ENCODE measurements at regions not wholly inside any gene's neighbourhood (a gene's known extent, or its start where the extent isn't known, plus 50 kb on each side); places are given as distances from the start of the nearest gene placed in this dataset.

DNA sequence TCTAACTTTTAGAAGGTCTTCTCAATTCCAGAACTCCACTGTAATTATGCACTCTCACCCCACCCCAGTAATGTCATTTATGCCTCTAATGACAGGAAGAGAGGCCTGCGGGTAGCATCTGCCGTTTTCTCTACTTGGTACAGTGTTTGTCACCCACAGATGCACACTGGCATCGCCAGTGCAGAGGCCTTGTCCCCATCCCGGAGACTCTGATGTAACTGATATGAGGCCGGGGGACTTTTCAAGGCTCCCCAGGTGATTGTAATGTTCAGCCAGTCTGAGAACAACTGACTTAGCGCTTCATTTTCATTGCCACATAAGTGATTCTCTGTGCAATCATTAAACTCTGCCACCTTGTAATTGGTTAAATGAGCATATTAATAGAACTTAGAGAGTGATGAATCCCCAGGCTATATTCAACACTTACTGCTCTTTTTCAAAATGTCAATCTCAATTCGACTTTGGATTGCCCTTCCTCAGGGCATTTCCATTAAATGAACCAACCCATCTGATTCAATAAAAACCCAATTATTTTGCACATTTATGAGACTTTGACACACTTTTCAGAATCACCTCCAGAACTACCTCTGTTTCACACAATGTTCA, 113.2 kb downstream of the HERPUD2 start:
- no peak for DNase-seq (ENCODE audit: extremely low read depth in 1 of 2, low read depth in 1 of 2)

GRCh38 chr7:35576031-35576573, 118.8 kb downstream of the HERPUD2 start:
- DNase-seq (ENCODE audit: extremely low read depth in 1 of 2, low read depth in 1 of 2): no peak

DNA sequence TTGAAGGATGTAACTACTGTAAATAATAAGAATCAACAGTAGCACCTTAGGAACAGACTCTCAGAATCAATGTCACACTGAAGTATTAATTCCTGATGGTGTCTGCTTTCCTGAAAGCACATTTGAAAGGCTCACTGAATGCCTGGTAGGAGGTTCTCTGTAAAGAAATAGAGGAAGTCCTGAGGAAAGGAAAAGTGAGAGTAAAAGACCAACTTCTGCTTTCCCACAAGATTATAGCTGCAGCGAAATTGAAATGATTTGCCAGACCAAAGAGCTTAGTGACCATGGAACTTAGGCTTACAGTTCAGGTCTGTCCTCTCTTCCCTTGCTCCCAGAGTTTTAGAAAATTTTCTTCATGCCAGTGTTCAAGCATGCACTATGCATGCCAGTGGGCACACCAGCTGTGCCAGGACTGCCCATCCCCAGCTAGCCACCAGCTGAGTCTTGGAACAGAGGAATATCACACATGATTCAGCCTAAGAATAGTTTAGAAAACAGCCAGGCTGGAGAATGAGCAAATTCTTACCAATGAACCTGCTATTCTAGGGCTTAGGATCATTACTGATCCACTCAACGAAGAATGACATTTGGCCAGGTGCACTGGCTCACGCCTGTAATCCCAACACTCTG, 123.2 kb downstream of the HERPUD2 start:
- DNase-seq (ENCODE audit: extremely low read depth in 1 of 2, low read depth in 1 of 2): no peak

- no peak for DNase-seq (ENCODE audit: extremely low read depth in 1 of 2, low read depth in 1 of 2)
Measured at GRCh38 chr7:35570937-35571336, 124.0 kb downstream of the HERPUD2 start.

- no peak for DNase-seq (ENCODE audit: extremely low read depth in 1 of 2, low read depth in 1 of 2)
Measured at GRCh38 chr7:35565927-35566326, 129.0 kb downstream of the HERPUD2 start.

- DNase-seq (ENCODE audit: extremely low read depth in 1 of 2, low read depth in 1 of 2): no peak
Measured at GRCh38 chr7:35558841-35559240, 136.1 kb downstream of the HERPUD2 start.

DNA sequence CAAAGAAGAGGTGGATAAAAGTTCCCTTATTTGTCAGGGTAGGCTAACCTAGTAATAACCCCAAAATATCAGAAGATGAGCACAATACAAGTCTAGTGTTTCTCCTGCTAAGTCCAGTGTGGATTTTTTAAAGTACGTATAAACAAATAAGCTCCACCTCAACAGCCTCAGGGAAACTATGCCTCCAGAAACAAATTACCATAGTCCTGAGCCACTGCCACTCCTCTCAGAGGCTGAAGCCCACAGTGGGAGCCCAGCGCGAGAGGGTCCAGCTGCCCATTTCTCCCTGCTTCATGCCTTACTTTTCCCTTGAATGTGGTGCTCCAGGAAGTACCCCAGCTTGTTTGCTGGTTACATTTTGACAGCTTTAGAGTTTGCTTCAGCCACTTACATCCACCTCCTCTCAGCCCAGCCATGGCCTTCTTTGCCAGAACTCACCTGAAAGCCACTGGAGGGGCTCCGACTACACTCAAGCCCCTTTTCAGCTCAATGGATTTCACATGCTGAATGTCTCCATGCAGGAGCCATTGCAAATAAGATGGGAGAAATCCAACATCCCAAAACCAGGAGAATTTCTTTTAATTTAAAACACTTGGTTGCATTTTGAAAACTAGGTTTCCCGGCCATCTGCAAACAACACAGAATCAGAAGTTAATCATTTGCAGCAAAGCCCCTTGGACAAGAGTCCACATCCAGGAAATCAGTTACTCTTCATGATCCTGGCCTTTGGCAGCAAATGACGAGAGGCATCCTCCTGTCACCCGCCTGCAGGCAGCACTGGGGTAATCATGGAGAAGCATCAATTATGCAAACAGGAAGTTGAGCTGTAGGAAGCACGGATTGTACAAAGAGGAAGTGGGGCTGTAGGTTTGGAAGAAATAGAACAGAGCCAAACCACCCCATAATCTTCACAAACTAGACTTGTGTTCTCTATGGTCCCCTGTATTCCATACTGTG, 138.1 kb downstream of the HERPUD2 start:
- DNase-seq (ENCODE audit: extremely low read depth in 1 of 2, low read depth in 1 of 2): no peak

DNA sequence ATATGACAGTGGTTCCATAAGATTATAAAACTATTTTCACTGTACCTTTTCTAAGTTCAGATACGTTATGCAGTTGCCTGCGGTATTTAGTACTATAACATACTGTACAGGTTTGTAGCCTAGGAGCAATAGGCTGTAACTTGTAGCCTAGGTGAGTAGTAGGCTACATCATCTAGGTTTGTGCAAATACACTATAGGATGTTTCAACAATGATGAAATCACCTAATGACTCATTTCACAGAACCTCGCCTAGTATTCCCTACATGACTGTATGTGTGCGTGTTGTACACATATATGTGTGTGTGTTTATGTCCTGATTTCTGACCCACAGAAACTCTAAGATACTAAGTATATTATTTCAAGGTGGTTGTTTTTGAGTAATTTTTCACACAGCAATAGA, 139.0 kb downstream of the HERPUD2 start:
- no peak for DNase-seq (ENCODE audit: extremely low read depth in 1 of 2, low read depth in 1 of 2)

- DNase-seq (ENCODE audit: extremely low read depth in 1 of 2, low read depth in 1 of 2): no peak
Measured at GRCh38 chr7:35555386-35555785, 139.5 kb downstream of the HERPUD2 start.

- no peak for DNase-seq (ENCODE audit: extremely low read depth in 1 of 2, low read depth in 1 of 2)
Measured at GRCh38 chr7:35553519-35553918, 141.4 kb downstream of the HERPUD2 start.

DNA sequence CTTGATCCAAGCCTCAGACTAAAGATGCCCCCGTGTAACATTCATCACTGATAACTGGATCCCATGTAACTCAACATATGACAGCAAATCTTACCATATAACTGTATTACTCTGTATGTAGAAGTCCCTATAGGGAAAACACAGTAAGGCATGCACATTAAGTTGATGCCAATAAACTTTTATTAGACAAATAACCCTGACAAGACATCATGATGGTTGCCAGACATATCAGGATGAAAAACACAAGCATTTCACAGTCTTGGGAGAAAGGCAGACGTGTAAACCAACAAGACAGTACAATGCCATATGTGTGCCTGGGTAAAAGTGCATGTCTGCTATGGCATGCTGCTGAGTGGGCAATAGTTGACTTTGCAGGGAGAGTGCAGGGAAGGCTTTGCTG, 142.2 kb downstream of the HERPUD2 start:
- no peak for DNase-seq (ENCODE audit: extremely low read depth in 1 of 2, low read depth in 1 of 2)

GRCh38 chr7:35551321-35552081, 143.4 kb downstream of the HERPUD2 start:
- DNase-seq (ENCODE audit: extremely low read depth in 1 of 2, low read depth in 1 of 2): no peak

DNA sequence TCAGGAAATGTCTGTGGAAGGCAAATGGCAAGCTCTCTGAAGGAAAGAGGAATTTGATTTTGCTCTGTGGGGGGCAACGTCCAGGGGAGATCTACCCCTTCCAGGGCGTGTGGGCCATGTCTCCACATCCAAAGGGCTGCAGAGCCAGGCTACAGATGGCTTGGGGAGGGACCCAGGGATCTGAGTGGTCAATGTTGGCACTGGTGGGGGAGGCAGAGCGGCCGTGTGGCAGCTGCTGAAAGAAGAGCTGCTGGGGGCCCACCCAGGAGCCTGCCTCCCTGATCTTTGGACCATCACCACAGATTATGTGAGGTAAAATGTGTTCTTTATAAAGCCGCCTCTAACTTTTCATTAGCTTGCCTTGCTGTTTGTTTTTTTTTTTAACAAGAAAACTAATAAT, 144.1 kb downstream of the HERPUD2 start:
- DNase-seq (ENCODE audit: extremely low read depth in 1 of 2, low read depth in 1 of 2): no peak

DNA sequence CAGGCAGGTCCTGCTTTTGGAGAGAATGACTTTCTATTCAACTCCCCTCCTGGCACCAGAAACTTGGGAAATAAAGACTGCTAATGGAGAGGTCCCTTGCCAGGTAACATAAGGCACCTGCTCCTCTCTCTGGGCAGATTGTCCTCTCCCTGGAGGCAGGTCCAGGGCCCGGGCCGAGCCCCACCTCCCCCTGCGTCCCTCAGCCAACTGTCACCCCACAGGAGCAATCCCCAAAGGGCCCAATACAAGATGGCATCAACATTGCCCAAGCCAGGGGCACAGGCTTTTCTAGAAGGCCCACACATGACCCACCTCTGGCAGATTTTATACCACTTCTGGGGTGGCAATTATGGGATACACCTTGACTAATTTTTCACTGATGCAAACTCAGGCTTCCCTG, 145.2 kb downstream of the HERPUD2 start:
- no peak for DNase-seq (ENCODE audit: extremely low read depth in 1 of 2, low read depth in 1 of 2)

DNA sequence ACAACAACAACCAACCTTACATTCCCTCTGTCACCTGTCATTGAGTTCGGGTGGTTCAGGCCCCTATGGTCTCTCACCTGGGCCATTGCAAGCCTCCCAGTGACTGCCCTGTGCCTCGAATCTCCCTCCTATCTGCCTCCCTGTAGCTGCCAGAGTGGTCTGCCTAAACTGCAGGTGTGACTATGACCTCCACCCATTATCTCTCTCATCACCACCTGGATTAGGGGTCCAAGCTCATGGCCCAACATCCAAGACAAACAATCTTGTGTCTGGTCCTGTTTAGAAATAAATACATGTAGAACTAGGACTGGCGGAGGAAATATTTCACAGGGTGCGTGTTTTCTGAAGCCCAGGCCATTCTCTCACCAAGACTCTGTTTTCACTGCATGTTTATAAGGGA, 146.6 kb downstream of the HERPUD2 start:
- DNase-seq (ENCODE audit: extremely low read depth in 1 of 2, low read depth in 1 of 2): no peak

DNA sequence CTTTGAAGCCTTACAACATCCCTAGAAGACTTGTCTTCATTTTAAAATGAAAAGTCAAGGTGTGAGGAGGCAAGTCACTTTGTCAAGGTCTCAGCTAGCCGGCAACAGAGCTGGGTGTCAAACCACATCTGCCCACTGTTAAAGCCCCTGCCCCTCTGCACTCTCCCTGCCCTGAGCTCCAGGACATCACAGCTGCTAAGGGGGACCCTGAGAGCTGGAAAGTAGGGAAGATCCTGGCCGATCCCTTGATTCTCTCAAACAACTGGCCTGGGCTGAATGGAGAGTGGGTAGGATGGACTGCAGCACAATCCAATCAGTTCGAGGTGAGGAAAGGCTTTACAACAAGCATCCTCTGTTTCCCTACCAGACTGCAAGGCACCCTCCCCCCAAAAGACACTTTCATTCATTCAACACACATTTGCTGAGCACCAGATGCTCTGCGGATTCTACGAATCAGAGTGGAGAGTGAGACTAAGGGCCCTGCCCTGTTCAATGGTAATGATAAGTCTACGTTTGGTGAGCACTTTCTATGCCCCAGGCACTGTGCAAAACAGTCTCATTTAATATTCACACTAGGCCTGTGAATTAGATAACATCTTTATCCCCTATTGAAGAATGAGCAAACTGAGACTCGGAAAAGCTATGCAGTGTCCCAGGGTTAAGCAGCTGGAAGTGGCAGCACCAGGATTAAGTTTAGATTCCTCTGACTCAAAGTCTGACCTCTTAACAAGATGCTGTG, 148.1 kb downstream of the HERPUD2 start:
- no peak for DNase-seq (ENCODE audit: extremely low read depth in 1 of 2, low read depth in 1 of 2)

DNA sequence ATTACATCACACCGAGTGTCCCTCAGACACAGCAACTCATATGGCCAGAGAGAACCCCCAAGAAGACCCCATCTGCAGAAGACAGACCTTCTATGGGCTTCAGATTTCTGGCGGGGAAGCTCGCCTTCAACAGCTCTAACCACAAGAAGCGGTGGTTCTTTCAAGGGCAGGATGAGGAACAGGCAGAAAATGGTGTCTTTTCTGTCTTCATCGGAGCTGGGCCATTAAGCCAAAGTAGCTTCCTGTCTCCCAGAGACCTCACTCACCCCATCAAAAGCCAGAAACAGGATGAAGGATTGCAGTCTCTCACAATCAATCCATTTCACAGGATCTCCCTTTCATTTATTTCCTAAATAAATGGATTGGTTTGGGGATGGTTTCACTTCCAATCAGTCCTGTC, 149.1 kb downstream of the HERPUD2 start:
- no peak for DNase-seq (ENCODE audit: extremely low read depth in 1 of 2, low read depth in 1 of 2)

DNA sequence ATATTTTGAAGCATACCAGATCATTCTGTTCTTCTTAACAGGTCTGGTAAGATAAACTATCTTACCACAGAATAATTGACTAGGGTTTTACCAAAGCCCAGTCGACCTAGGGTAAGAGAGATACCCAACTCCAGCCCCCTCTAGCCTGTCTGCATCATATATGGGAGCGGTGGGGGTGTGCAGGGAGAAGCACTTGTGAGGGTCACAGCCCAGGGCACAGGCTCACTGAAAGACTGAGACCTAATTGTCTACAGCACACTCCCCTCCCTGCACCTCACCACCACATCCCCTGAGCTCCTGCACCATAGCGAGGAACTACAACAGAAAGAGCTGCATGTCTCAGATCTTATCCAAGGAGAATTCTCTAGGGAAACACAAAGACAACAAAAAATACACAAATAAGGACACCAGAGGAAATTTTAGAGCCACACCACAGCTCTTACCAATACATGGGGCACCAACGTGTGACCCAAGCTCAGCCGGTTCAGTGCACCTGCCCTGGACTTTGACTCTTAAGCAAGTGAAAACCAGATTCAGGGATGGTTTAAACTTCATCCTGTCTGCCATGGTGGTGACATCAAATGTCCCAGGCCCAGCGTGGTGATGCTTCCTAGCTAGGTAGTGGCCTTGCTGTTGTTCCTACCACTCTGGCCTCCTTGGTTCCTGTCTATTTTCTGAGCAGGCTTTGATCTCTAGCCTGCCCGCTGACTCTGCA, 150.8 kb downstream of the HERPUD2 start:
- DNase-seq (ENCODE audit: extremely low read depth in 1 of 2, low read depth in 1 of 2): no peak
